K562 (cell line): ENCODE measurements at regions not wholly inside any gene's neighbourhood (a gene's known extent, or its start where the extent isn't known, plus 50 kb on each side); places are given as distances from the start of the nearest gene placed in this dataset.

ENCODE experiments used
- ATAC-seq: fragments of 200-7000 bp; cut with Tn5 transposase; 3 replicates; pipeline ENCODE4 v1.9.1; 2020; ENCODE audit warnings: moderate library complexity
- BruUV-seq: library from RNA; stranded (reverse); fragments of 400-500 nt; replicated peaks from 2 replicates; lab custom pipeline; 2021; lab: Mats Ljungman, UMichigan
- CTCF ChIA-PET: fragments of 300-600 bp; formaldehyde crosslinking; extraction: SDS; loops from one replicate; lab custom pipeline; 2021; ENCODE audit warnings: low intra/inter-chr PET ratio; lab: Yijun Ruan, JAX
- POLR2A ChIA-PET: fragments of 300-600, 350-650 bp; sonication (Branson Sonifier 250); formaldehyde crosslinking; extraction: SDS; loops from one replicate; lab custom pipeline; 2021; ENCODE audit warnings: antibody characterized with exemption, inconsistent platforms; lab: Yijun Ruan, JAX
- DNase-seq, 4 experiments: peaks; one replicate each; pipeline versions ENCODE4 v3.0.0 to v3.0.0-alpha.2; 2011 to 2018; ENCODE audit warnings: low spot score in 3 of 4, mixed read lengths in 3 of 4; ENCODE audit errors: extremely low read depth in 1 of 4
- FAIRE-seq: peaks from 2 replicates; lab custom pipeline; 2011; peaks lifted over from hg19 to GRCh38; lab: Jason Lieb, UNC
- H2AFZ ChIP-seq: 2 replicates; pipeline ENCODE4 v1.6.0; 2011; ENCODE audit warnings: low read depth, low read length, control low read depth, inconsistent platforms
- H3K27ac ChIP-seq: fragments of 200-600 bp; 3 replicates; pipeline ENCODE4 v1.8.0; 2011; ENCODE audit warnings: low read depth, mild to moderate bottlenecking, control low read depth, inconsistent platforms, low read length, moderate library complexity, mixed read lengths; ENCODE audit errors: extremely low read depth
- H3K27me3 ChIP-seq, 2 experiments: fragments of 300-600 bp in 1 of 2; 2 replicates in 1 of 2; 3 replicates in 1 of 2; pipeline versions ENCODE4 v1.6.0 to v1.8.0; 2011; ENCODE audit warnings: inconsistent platforms in 2 of 2, low read length in 2 of 2, mild to moderate bottlenecking in 1 of 2, mixed read lengths in 1 of 2, moderate library complexity in 1 of 2; ENCODE audit not compliant: control insufficient read depth in 2 of 2, insufficient read depth in 2 of 2
- H3K36me3 ChIP-seq: fragments of 300-600 bp; 3 replicates; pipeline ENCODE4 v1.8.0; 2011; ENCODE audit warnings: mild to moderate bottlenecking, low read length, inconsistent platforms; ENCODE audit not compliant: control insufficient read depth, insufficient read depth
- H3K4me1 ChIP-seq, 2 experiments: fragments of 200-600 bp in 1 of 2; replicated peaks in 1 of 2; 2 replicates in 1 of 2; 3 replicates in 1 of 2; pipeline versions ENCODE4 v1.5.1 to v1.8.0; 2011; ENCODE audit warnings: inconsistent platforms in 2 of 2, low read length in 2 of 2, mild to moderate bottlenecking in 1 of 2, mixed read lengths in 1 of 2, moderate library complexity in 1 of 2; ENCODE audit not compliant: control insufficient read depth in 2 of 2, insufficient read depth in 2 of 2
- H3K4me2 ChIP-seq: 2 replicates; pipeline ENCODE4 v1.6.1; 2011; ENCODE audit warnings: low read length, control low read depth, inconsistent platforms, mixed read lengths; ENCODE audit not compliant: insufficient read depth
- H3K4me3 ChIP-seq: fragments of 200-600 bp; sonication (generic), shearing (Covaris generic); 2 replicates; pipeline ENCODE4 v1.5.1; 2016; ENCODE audit warnings: control low read depth, inconsistent platforms
- H3K79me2 ChIP-seq: fragments of 200-600 bp; 3 replicates; pipeline ENCODE4 v1.8.0; 2011; ENCODE audit warnings: low read length, inconsistent platforms; ENCODE audit not compliant: control insufficient read depth, insufficient read depth
- H3K9ac ChIP-seq, 2 experiments: 2 replicates each; pipeline versions ENCODE4 v1.6.0 to v1.6.1; 2011; ENCODE audit warnings: low read depth in 2 of 2, low read length in 2 of 2, control low read depth in 1 of 2, inconsistent platforms in 1 of 2, mild to moderate bottlenecking in 1 of 2, mixed read lengths in 1 of 2; ENCODE audit not compliant: insufficient read depth in 1 of 2
- H3K9me1 ChIP-seq: one replicate; pipeline ENCODE4 v1.6.0; 2011; ENCODE audit warnings: inconsistent platforms, mild to moderate bottlenecking, low read length, moderate library complexity; ENCODE audit not compliant: control insufficient read depth, insufficient read depth
- H3K9me3 ChIP-seq: replicated peaks from 2 replicates; pipeline ENCODE4 v1.5.1; 2011; ENCODE audit warnings: low read depth, low read length, inconsistent platforms; ENCODE audit not compliant: control insufficient read depth, insufficient read depth
- H4K20me1 ChIP-seq: replicated peaks from 2 replicates; pipeline ENCODE4 v1.6.1; 2011; ENCODE audit warnings: low read length, inconsistent platforms, mixed read lengths; ENCODE audit not compliant: control insufficient read depth, insufficient read depth
- PURB ChIP-seq: sonication (generic); formaldehyde crosslinking; IDR thresholded peaks from 2 replicates; pipeline ENCODE4 v1.9.0; 2021; ENCODE audit warnings: low read depth, mild to moderate bottlenecking, missing genetic modification reagents
- RBM25 ChIP-seq: fragments of 200-400 bp; formaldehyde crosslinking; IDR thresholded peaks from 2 replicates; pipeline ENCODE4 v1.6.1; 2018; ENCODE audit warnings: low read length, low read depth, moderate library complexity; ENCODE audit not compliant: severe bottlenecking
- RFX1 ChIP-seq: fragments of 450-650 bp; IDR thresholded peaks from 2 replicates; pipeline ENCODE4 v1.6.1; 2016; ENCODE audit warnings: mild to moderate bottlenecking, moderate library complexity
- XRCC3 ChIP-seq: fragments of 450-650 bp; IDR thresholded peaks from 2 replicates; pipeline ENCODE4 v1.6.1; 2017; ENCODE audit warnings: mild to moderate bottlenecking, moderate library complexity
- ZFP36 ChIP-seq: fragments of 150-350 bp; IDR thresholded peaks from 2 replicates; pipeline ENCODE4 v1.6.1; 2018; ENCODE audit warnings: low read length, low read depth; ENCODE audit not compliant: partially characterized antibody
- WGBS: fragments of 100-300 bp; shearing (Covaris generic); methylation state at CpG from one replicate; pipeline ENCODE4 v1.1.6; 2016; ENCODE audit warnings: low coverage, mixed read lengths; ENCODE audit not compliant: insufficient coverage; ENCODE audit errors: missing lambda C conversion rate; 5-methylcytosine and 5-hydroxymethylcytosine counted together
- in situ Hi-C: fragments of 300-500 bp; cut with MboI; formaldehyde crosslinking; loops from 4 replicates; pipeline ENCODE4 v1.15.0; 2018; ENCODE audit warnings: inconsistent platforms, mixed read lengths
- intact Hi-C: fragments of 100-400 bp; cut with micrococcal nuclease; formaldehyde crosslinking; loops from 2 replicates; pipeline ENCODE4 v1.14.2; 2022

- ChIA-PET POLR2A (interaction anchor here (0.6 kb wide), 2 partner anchors 24 to 84 kb away, joined by 3 read pairs; no protein-coding TSS in a partner anchor), CTCF (no interaction called here)
- no peaks in the 10 kb centered on the region for H3K79me2 ChIP-seq
- FAIRE-seq (no peak), ATAC-seq (no peak), DNase-seq (no peak)
- no peaks in the 10 kb centered on the region for H3K9me1 ChIP-seq
- H3K9ac ChIP-seq: no peak overlapping the region
- 2% methylated on average over 14 of the region's 14 CpGs for WGBS
- peaks cover 11 to 30% of the 10 kb centered on the region in 2 experiments; a peak in 4 of 5 replicates for H3K27me3 ChIP-seq
- no peaks in the 10 kb centered on the region for H3K9me3 ChIP-seq
- no peak overlapping the region for H3K27ac ChIP-seq
- intact Hi-C loops (no loop called here), in situ Hi-C loops (no loop called here)
- no peaks in the 10 kb centered on the region for H3K4me1 ChIP-seq
- H3K36me3 ChIP-seq: no peaks in the 10 kb centered on the region
- no peak for TF ChIP-seq PURB (CRISPR knock-in tag)
- H3K4me3 ChIP-seq: no peak overlapping the region
- H4K20me1 ChIP-seq: no peaks in the 10 kb centered on the region
- BruUV-seq: no TSS peak
- no peak overlapping the region for H3K4me2 ChIP-seq
- H2AFZ ChIP-seq: no peak overlapping the region
Measured at GRCh38 chr4:153095448-153096204, 108.6 kb upstream of the TRIM2 start.

GRCh38 chr4:153096344-153096743, 107.9 kb upstream of the TRIM2 start:
- no peak overlapping the region for H3K4me3 ChIP-seq
- no peaks in the 10 kb centered on the region for H3K9me1 ChIP-seq
- ChIA-PET CTCF (no interaction called here), POLR2A (interaction anchor here (0.6 to 0.9 kb wide), 2 partner anchors 12 to 85 kb away, joined by 3 read pairs; no protein-coding TSS in a partner anchor)
- peaks cover 7 to 23% of the 10 kb centered on the region in 2 experiments; a peak in 3 of 5 replicates for H3K27me3 ChIP-seq
- H3K9me3 ChIP-seq: no peaks in the 10 kb centered on the region
- no peak for ATAC-seq
- in situ Hi-C loops: no loop called here
- H3K27ac ChIP-seq: no peak overlapping the region
- no peak for FAIRE-seq
- no peaks in the 10 kb centered on the region for H3K79me2 ChIP-seq
- H3K36me3 ChIP-seq: no peaks in the 10 kb centered on the region
- no peak overlapping the region for H3K9ac ChIP-seq
- H2AFZ ChIP-seq: no peak overlapping the region
- no peaks in the 10 kb centered on the region for H4K20me1 ChIP-seq
- H3K4me1 ChIP-seq: no peaks in the 10 kb centered on the region
- H3K4me2 ChIP-seq: no peak overlapping the region
- intact Hi-C loops: no loop called here
- no TSS peak for BruUV-seq
- WGBS: 3% methylated on average over 3 of the region's 3 CpGs
- no peak for DNase-seq
- no peak for TF ChIP-seq XRCC3
- no peak for TF ChIP-seq RFX1
- TF ChIP-seq RBM25: peak; percentile 51
- peak; percentile 59 for TF ChIP-seq ZFP36
